MM.1S (cell line): ENCODE measurements at regions not wholly inside any gene's neighbourhood (a gene's known extent, or its start where the extent isn't known, plus 50 kb on each side); places are given as distances from the start of the nearest gene placed in this dataset.
"Not testable (repeated sequence)": the region's sequence is repeated elsewhere in the genome, so short reads cannot be mapped to it uniquely, and the experiment has no call there.

Experiments used
- DNase-seq: peaks from one replicate; pipeline ENCODE4 v3.0.0-alpha.2; 2015
- H2AFZ ChIP-seq: fragments of 300-600 bp; sonication (generic); 2 replicates; pipeline ENCODE4 v1.6.0; 2016; ENCODE audit warnings: antibody characterized with exemption, low read length
- H3F3A ChIP-seq: fragments of 300-600 bp; sonication (generic); 2 replicates; pipeline ENCODE4 v1.6.1; 2016; ENCODE audit warnings: mild to moderate bottlenecking, antibody characterized with exemption, low read length, moderate library complexity, mixed read lengths; ENCODE audit not compliant: insufficient read depth
- H3K27ac ChIP-seq: fragments of 300-600 bp; sonication (generic); 2 replicates; pipeline ENCODE4 v1.5.1; 2016; ENCODE audit warnings: mild to moderate bottlenecking, low read length
- H3K27me3 ChIP-seq: fragments of 300-600 bp; sonication (generic); replicated peaks from 2 replicates; pipeline ENCODE4 v1.6.0; 2016; ENCODE audit warnings: low read length; ENCODE audit not compliant: insufficient read depth
- H3K36me3 ChIP-seq: fragments of 300-600 bp; sonication (generic); replicated peaks from 2 replicates; pipeline ENCODE4 v1.6.1; 2016; ENCODE audit warnings: mild to moderate bottlenecking, low read length, mixed read lengths; ENCODE audit not compliant: insufficient read depth
- H3K4me1 ChIP-seq: fragments of 300-600 bp; sonication (generic); 2 replicates; pipeline ENCODE4 v1.6.1; 2016; ENCODE audit warnings: low read length, mixed read lengths
- H3K4me2 ChIP-seq: fragments of 300-600 bp; sonication (generic); 2 replicates; pipeline ENCODE4 v1.6.0; 2016; ENCODE audit warnings: low read depth, low read length
- H3K4me3 ChIP-seq: fragments of 300-600 bp; sonication (generic); 2 replicates; pipeline ENCODE4 v1.5.1; 2016; ENCODE audit warnings: low read length, mixed read lengths
- H3K79me2 ChIP-seq: fragments of 300-600 bp; sonication (generic); 2 replicates; pipeline ENCODE4 v1.6.1; 2016; ENCODE audit warnings: mixed run types, low read length, mixed read lengths
- H3K9ac ChIP-seq: fragments of 300-600 bp; sonication (generic); 2 replicates; pipeline ENCODE4 v1.6.1; 2016; ENCODE audit warnings: low read length, mixed read lengths
- H3K9me2 ChIP-seq: fragments of 300-600 bp; sonication (generic); replicated peaks from 2 replicates; pipeline ENCODE4 v1.6.1; 2016; ENCODE audit warnings: mild to moderate bottlenecking, low read length, mixed read lengths; ENCODE audit not compliant: insufficient read depth
- H3K9me3 ChIP-seq: fragments of 300-600 bp; sonication (generic); replicated peaks from 2 replicates; pipeline ENCODE4 v1.6.1; 2016; ENCODE audit warnings: mild to moderate bottlenecking, low read length, mixed read lengths; ENCODE audit not compliant: insufficient read depth
- H4K20me1 ChIP-seq: fragments of 300-600 bp; sonication (generic); 2 replicates; pipeline ENCODE4 v1.6.1; 2016; ENCODE audit warnings: mild to moderate bottlenecking, low read length, moderate library complexity, mixed read lengths; ENCODE audit not compliant: insufficient read depth
- CTCF ChIP-seq: fragments of 300-600 bp; sonication (generic); IDR thresholded peaks from 2 replicates; pipeline ENCODE4 v1.5.1; 2016; ENCODE audit warnings: antibody characterized with exemption, low read length, mixed read lengths
- EZH2 ChIP-seq: fragments of 300-600 bp; sonication (generic); optimal IDR thresholded peaks from 2 replicates; pipeline ENCODE3; 2017; ENCODE audit warnings: low read depth, mild to moderate bottlenecking, antibody characterized with exemption, low read length, mixed read lengths
- EZH2phosphoT487 ChIP-seq: fragments of 300-600 bp; sonication (generic); IDR thresholded peaks from 2 replicates; pipeline ENCODE4 v1.6.1; 2018; ENCODE audit warnings: antibody characterized with exemption, low read length

- Histone ChIP-seq H3K9me3 (no peaks in the 10 kb centered on the region), H4K20me1 (no peaks in the 10 kb centered on the region), H3K27ac (no peak overlapping the region), H3K9ac (no peak overlapping the region), H3K79me2 (no peaks in the 10 kb centered on the region), H3K4me3 (no peak overlapping the region), H3K27me3 (no peaks in the 10 kb centered on the region), H3F3A (no peaks in the 10 kb centered on the region), H3K36me3 (no peaks in the 10 kb centered on the region), H3K9me2 (no peaks in the 10 kb centered on the region), H3K4me1 (no peaks in the 10 kb centered on the region), H2AFZ (no peak overlapping the region), H3K4me2 (no peak overlapping the region)
- no peak for DNase-seq
- TF ChIP-seq EZH2 (no peak), CTCF (no peak), EZH2phosphoT487 (no peak)
Observed at GRCh38 chr3:40691452-40691861, 166.7 kb downstream of the ZNF621 start.

- H3K36me3 ChIP-seq: no peaks in the 10 kb centered on the region
- TF ChIP-seq CTCF (no peak), EZH2 (no peak), EZH2phosphoT487 (no peak)
- H3K4me2 ChIP-seq: no peak overlapping the region
- H3K27ac ChIP-seq: no peak overlapping the region
- no peak overlapping the region for H3K9ac ChIP-seq
- H3K9me3 ChIP-seq: no peaks in the 10 kb centered on the region
- no peak overlapping the region for H3K4me3 ChIP-seq
- H3K27me3 ChIP-seq: no peaks in the 10 kb centered on the region
- H3K9me2 ChIP-seq: no peaks in the 10 kb centered on the region
- DNase-seq: no peak
- no peaks in the 10 kb centered on the region for H4K20me1 ChIP-seq
- no peaks in the 10 kb centered on the region for H3F3A ChIP-seq
- no peak overlapping the region for H2AFZ ChIP-seq
- no peaks in the 10 kb centered on the region for H3K4me1 ChIP-seq
- H3K79me2 ChIP-seq: no peaks in the 10 kb centered on the region
Observed at GRCh38 chr3:40695848-40696247, 171.1 kb downstream of the ZNF621 start.

GRCh38 chr3:40698611-40699010 is 173.9 kb downstream of the ZNF621 start:
- not testable (repeated sequence) for H3K4me3 ChIP-seq, H3K36me3 ChIP-seq, H3K79me2 ChIP-seq, H3F3A ChIP-seq, H3K9ac ChIP-seq, H3K27ac ChIP-seq, H4K20me1 ChIP-seq, H3K27me3 ChIP-seq, DNase-seq, H3K4me2 ChIP-seq, H3K9me2 ChIP-seq, H2AFZ ChIP-seq, H3K4me1 ChIP-seq, H3K9me3 ChIP-seq

- H3K9me2 ChIP-seq: no peaks in the 10 kb centered on the region
- H3K9ac ChIP-seq: no peak overlapping the region
- TF ChIP-seq EZH2: no peak
- no peak for TF ChIP-seq CTCF
- TF ChIP-seq EZH2phosphoT487: no peak
- no peak overlapping the region for H3K27ac ChIP-seq
- no peaks in the 10 kb centered on the region for H4K20me1 ChIP-seq
- no peaks in the 10 kb centered on the region for H3K36me3 ChIP-seq
- no peaks in the 10 kb centered on the region for H3K4me1 ChIP-seq
- no peaks in the 10 kb centered on the region for H3K79me2 ChIP-seq
- H3F3A ChIP-seq: no peaks in the 10 kb centered on the region
- H3K27me3 ChIP-seq: no peaks in the 10 kb centered on the region
- no peak overlapping the region for H3K4me2 ChIP-seq
- no peak overlapping the region for H3K4me3 ChIP-seq
- H2AFZ ChIP-seq: no peak overlapping the region
- DNase-seq: no peak
- H3K9me3 ChIP-seq: no peaks in the 10 kb centered on the region
Observed at GRCh38 chr3:40701016-40701588, 176.3 kb downstream of the ZNF621 start.
